ENCODE measurements at regions not wholly inside any gene's neighbourhood (a gene's known extent, or its start where the extent isn't known, plus 50 kb on each side); places are given as distances from the start of the nearest gene placed in this dataset.

GRCh38 chr15:95091444-95091843 is 860.1 kb downstream of the MCTP2 start:
- TF ChIP-seq, protein P1, sequence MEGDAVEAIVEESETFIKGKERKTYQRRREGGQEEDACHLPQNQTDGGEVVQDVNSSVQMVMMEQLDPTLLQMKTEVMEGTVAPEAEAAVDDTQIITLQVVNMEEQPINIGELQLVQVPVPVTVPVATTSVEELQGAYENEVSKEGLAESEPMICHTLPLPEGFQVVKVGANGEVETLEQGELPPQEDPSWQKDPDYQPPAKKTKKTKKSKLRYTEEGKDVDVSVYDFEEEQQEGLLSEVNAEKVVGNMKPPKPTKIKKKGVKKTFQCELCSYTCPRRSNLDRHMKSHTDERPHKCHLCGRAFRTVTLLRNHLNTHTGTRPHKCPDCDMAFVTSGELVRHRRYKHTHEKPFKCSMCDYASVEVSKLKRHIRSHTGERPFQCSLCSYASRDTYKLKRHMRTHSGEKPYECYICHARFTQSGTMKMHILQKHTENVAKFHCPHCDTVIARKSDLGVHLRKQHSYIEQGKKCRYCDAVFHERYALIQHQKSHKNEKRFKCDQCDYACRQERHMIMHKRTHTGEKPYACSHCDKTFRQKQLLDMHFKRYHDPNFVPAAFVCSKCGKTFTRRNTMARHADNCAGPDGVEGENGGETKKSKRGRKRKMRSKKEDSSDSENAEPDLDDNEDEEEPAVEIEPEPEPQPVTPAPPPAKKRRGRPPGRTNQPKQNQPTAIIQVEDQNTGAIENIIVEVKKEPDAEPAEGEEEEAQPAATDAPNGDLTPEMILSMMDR (IDR thresholded peaks at IDR 0.05) = no peak
- TF ChIP-seq POLR2AphosphoS5 (IDR thresholded peaks at IDR 0.05) = no peak
